ENCODE measurements at regions not wholly inside any gene's neighbourhood (a gene's known extent, or its start where the extent isn't known, plus 50 kb on each side); places are given as distances from the start of the nearest gene placed in this dataset.

DNA sequence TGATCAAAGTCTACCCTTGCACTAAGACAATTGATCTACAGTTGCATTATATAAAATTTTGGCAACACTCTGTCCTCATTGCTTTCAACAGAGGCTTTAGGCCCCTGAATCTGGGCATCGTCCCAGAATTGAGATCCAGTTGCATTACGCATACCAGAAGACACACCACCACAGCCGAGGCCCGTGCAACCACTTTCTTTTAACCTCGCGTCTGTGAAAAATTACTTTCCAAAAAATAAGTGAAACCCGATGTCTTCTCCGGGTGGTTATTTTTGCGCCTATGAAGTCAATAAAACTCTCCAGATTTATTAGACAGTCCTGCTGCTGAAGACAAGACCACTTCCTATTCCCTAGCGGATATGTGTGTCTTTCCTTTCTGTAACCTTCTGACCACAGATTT, 52.1 kb upstream of the NFIB start:
- H3K4me2 ChIP-seq (ENCODE audit: low read length) = no peak overlapping the region
- H3K4me3 ChIP-seq (ENCODE audit: low read depth, low read length, poor library complexity, severe bottlenecking) = no peak overlapping the region
- TF ChIP-seq CTCF (IDR thresholded peaks at IDR 0.05; ENCODE audit: low read length) (no peak), EZH2 (IDR thresholded peaks at IDR 0.05; ENCODE audit: borderline replicate concordance, low read length) (no peak)
- no peaks in the 10 kb centered on the region for H4K20me1 ChIP-seq (ENCODE audit: insufficient read depth, low read length)
- H3K27me3 ChIP-seq (ENCODE audit: insufficient read depth, low read length) = no peaks in the 10 kb centered on the region
- H3K9me3 ChIP-seq (ENCODE audit: low read length) = no peaks in the 10 kb centered on the region
- no peak overlapping the region for H3K9ac ChIP-seq (ENCODE audit: low read length)
- H3F3A ChIP-seq (ENCODE audit: insufficient read depth, low read length) = no peaks in the 10 kb centered on the region
- H3K4me1 ChIP-seq (ENCODE audit: insufficient read depth, low read length, severe bottlenecking) = no peaks in the 10 kb centered on the region
- H3K79me2 ChIP-seq (ENCODE audit: insufficient read depth, low read length) = no peaks in the 10 kb centered on the region
- no peaks in the 10 kb centered on the region for H3K9me2 ChIP-seq (ENCODE audit: low read depth, low read length)
- no peaks in the 10 kb centered on the region for H3K36me3 ChIP-seq (ENCODE audit: insufficient read depth, low read length)
- H3K27ac ChIP-seq (ENCODE audit: low read depth, low read length, poor library complexity, severe bottlenecking) = no peak overlapping the region
- no peak overlapping the region for H2AFZ ChIP-seq (ENCODE audit: low read length)

DNA sequence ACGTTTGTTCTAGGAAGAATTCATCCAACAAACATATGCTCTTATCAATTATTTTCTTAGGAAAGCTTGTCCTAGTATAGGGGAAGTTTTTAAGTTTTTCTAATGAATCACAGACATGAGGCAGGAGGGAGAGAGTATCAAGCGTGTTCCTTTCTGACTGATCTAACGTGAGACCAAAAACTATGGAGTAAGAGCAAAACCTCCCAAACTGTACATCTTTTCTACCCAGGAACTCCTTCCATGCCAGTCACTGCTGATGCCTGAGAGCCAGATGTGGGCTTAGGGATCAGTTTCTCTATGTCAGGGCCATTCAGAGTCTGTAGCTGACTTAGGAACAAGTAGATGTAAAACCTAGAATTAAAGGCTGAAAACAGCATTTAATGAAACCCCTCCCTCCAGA, 51.7 kb upstream of the NFIB start:
- Histone ChIP-seq H3K9ac (ENCODE audit: low read length) (no peak overlapping the region), H4K20me1 (ENCODE audit: insufficient read depth, low read length) (no peaks in the 10 kb centered on the region), H3K4me3 (ENCODE audit: low read depth, low read length, poor library complexity, severe bottlenecking) (no peak overlapping the region), H3K36me3 (ENCODE audit: insufficient read depth, low read length) (no peaks in the 10 kb centered on the region), H3K4me1 (ENCODE audit: insufficient read depth, low read length, severe bottlenecking) (no peaks in the 10 kb centered on the region), H3F3A (ENCODE audit: insufficient read depth, low read length) (no peaks in the 10 kb centered on the region), H3K79me2 (ENCODE audit: insufficient read depth, low read length) (no peaks in the 10 kb centered on the region), H2AFZ (ENCODE audit: low read length) (no peak overlapping the region), H3K4me2 (ENCODE audit: low read length) (no peak overlapping the region), H3K9me2 (ENCODE audit: low read depth, low read length) (no peaks in the 10 kb centered on the region), H3K9me3 (ENCODE audit: low read length) (no peaks in the 10 kb centered on the region), H3K27me3 (ENCODE audit: insufficient read depth, low read length) (no peaks in the 10 kb centered on the region), H3K27ac (ENCODE audit: low read depth, low read length, poor library complexity, severe bottlenecking) (no peak overlapping the region)
- TF ChIP-seq CTCF (IDR thresholded peaks at IDR 0.05; ENCODE audit: low read length) (no peak), EZH2 (IDR thresholded peaks at IDR 0.05; ENCODE audit: borderline replicate concordance, low read length) (no peak)
